Endothelial cell of umbilical vein (primary cell): ENCODE measurements at regions not wholly inside any gene's neighbourhood (a gene's known extent, or its start where the extent isn't known, plus 50 kb on each side); places are given as distances from the start of the nearest gene placed in this dataset.

Experiments used
- BruUV-seq: library from RNA; stranded (reverse); fragments of 400-500 nt; replicated peaks from 2 replicates; lab custom pipeline; 2021; lab: Mats Ljungman, UMichigan
- CTCF ChIA-PET: fragments of 300-600, 350-600 bp; sonication (Branson Sonifier 250); formaldehyde crosslinking; loops from one replicate; lab custom pipeline; 2021; ENCODE audit warnings: antibody characterized with exemption, inconsistent platforms; lab: Charles Lee
- POLR2A ChIA-PET: fragments of 300-600, 350-600 bp; sonication (Branson Sonifier 250); formaldehyde crosslinking; loops from one replicate; lab custom pipeline; 2021; ENCODE audit warnings: antibody characterized with exemption, inconsistent platforms; lab: Charles Lee
- DNase-seq: peaks from one replicate; pipeline ENCODE4 v3.0.0-alpha.2; 2011; ENCODE audit warnings: low read depth, low spot score
- FAIRE-seq: peaks from 2 replicates; lab custom pipeline; 2011; peaks lifted over from hg19 to GRCh38; lab: Jason Lieb, UNC
- H2AFZ ChIP-seq: 2 replicates; pipeline ENCODE4 v1.6.0; 2012; ENCODE audit warnings: low read depth, low read length, control low read depth, inconsistent platforms
- H3K27ac ChIP-seq: 2 replicates; pipeline ENCODE4 v1.5.1; 2011; ENCODE audit warnings: low read depth, mild to moderate bottlenecking, control low read depth, low read length, moderate library complexity; ENCODE audit not compliant: insufficient read depth
- H3K27me3 ChIP-seq, 2 experiments: 2 replicates each; pipeline versions ENCODE4 v1.6.0 to v1.6.1; 2011; ENCODE audit warnings: low read length in 2 of 2, mixed read lengths in 1 of 2; ENCODE audit not compliant: control insufficient read depth in 2 of 2, insufficient read depth in 2 of 2
- H3K36me3 ChIP-seq, 2 experiments: 2 replicates in 1 of 2; 3 replicates in 1 of 2; pipeline ENCODE4 v1.5.1; 2011; ENCODE audit warnings: low read length in 2 of 2, mild to moderate bottlenecking in 1 of 2, moderate library complexity in 1 of 2; ENCODE audit not compliant: control insufficient read depth in 2 of 2, insufficient read depth in 2 of 2; ENCODE audit errors: extremely low read depth in 1 of 2
- H3K4me1 ChIP-seq: 3 replicates; pipeline ENCODE4 v1.5.1; 2011; ENCODE audit warnings: mild to moderate bottlenecking, low read length; ENCODE audit not compliant: control insufficient read depth, insufficient read depth; ENCODE audit errors: extremely low read depth
- H3K4me2 ChIP-seq: 2 replicates; pipeline ENCODE4 v1.6.1; 2011; ENCODE audit warnings: low read length, control low read depth, mixed read lengths; ENCODE audit not compliant: insufficient read depth
- H3K4me3 ChIP-seq, 3 experiments: fragments of 200-600 bp in 1 of 3; sonication (generic), shearing (Covaris generic) in 1 of 3; replicated peaks in 1 of 3; 2 replicates each; pipeline ENCODE4 v1.5.1; 2011 to 2016; ENCODE audit warnings: control low read depth in 3 of 3, low read length in 3 of 3, mild to moderate bottlenecking in 2 of 3, inconsistent platforms in 1 of 3, low read depth in 1 of 3, moderate library complexity in 1 of 3; ENCODE audit not compliant: insufficient read depth in 1 of 3
- H3K79me2 ChIP-seq: 2 replicates; pipeline ENCODE4 v1.6.0; 2012; ENCODE audit warnings: low read length, inconsistent platforms; ENCODE audit not compliant: control insufficient read depth, insufficient read depth
- H3K9ac ChIP-seq: replicated peaks from 2 replicates; pipeline ENCODE3; 2011; ENCODE audit warnings: low read length, control low read depth; ENCODE audit not compliant: insufficient read depth; ENCODE audit errors: extremely low read depth
- H3K9me1 ChIP-seq: replicated peaks from 3 replicates; pipeline ENCODE4 v1.6.0; 2011; ENCODE audit warnings: mild to moderate bottlenecking, low read length; ENCODE audit not compliant: control insufficient read depth, insufficient read depth; ENCODE audit errors: extremely low read depth
- H3K9me3 ChIP-seq: replicated peaks from 2 replicates; pipeline ENCODE4 v1.5.1; 2012; ENCODE audit warnings: low read length, inconsistent platforms; ENCODE audit not compliant: control insufficient read depth, insufficient read depth
- H4K20me1 ChIP-seq: replicated peaks from 2 replicates; pipeline ENCODE3; 2011; ENCODE audit warnings: mild to moderate bottlenecking, low read length; ENCODE audit not compliant: control insufficient read depth, insufficient read depth; ENCODE audit errors: extremely low read depth
- CTCF ChIP-seq, 2 donors: IDR thresholded peaks; 1 replicate in 1 of 2; 2 replicates in 1 of 2; pipeline ENCODE4 v1.5.1; 2011; ENCODE audit warnings: low read length in 2 of 2, mild to moderate bottlenecking in 2 of 2, moderate library complexity in 2 of 2, control low read depth in 1 of 2, inconsistent platforms in 1 of 2, low read depth in 1 of 2; ENCODE audit not compliant: insufficient read depth in 1 of 2; ENCODE audit errors: extremely low read depth in 1 of 2
- EZH2 ChIP-seq: IDR thresholded peaks from 2 replicates; pipeline ENCODE4 v1.6.1; 2012; ENCODE audit warnings: borderline replicate concordance, low read depth, mild to moderate bottlenecking, moderate library complexity, low read length, inconsistent platforms; ENCODE audit not compliant: severe bottlenecking
- FOS ChIP-seq: IDR thresholded peaks from 2 replicates; pipeline ENCODE4 v1.6.1; 2011; ENCODE audit warnings: mild to moderate bottlenecking, low read length, moderate library complexity, borderline replicate concordance; ENCODE audit not compliant: insufficient read depth
- GATA2 ChIP-seq: IDR thresholded peaks from 2 replicates; pipeline ENCODE4 v1.7.0; 2011; ENCODE audit warnings: low read depth, mild to moderate bottlenecking, moderate library complexity, mixed read lengths, low read length; ENCODE audit not compliant: insufficient read length, insufficient read depth
- JUN ChIP-seq: IDR thresholded peaks from 2 replicates; pipeline ENCODE4 v1.6.1; 2011; ENCODE audit warnings: borderline replicate concordance, low read depth; ENCODE audit not compliant: insufficient read length, insufficient read depth
- MAX ChIP-seq: IDR thresholded peaks from 2 replicates; pipeline ENCODE4 v1.6.1; 2011; ENCODE audit not compliant: insufficient read depth, insufficient read length
- MYC ChIP-seq: IDR thresholded peaks from one replicate; pipeline ENCODE4 v1.6.1; 2011; ENCODE audit warnings: mild to moderate bottlenecking, low read depth, low read length
- POLR2A ChIP-seq: IDR thresholded peaks from 2 replicates; pipeline ENCODE4 v1.6.1; 2012; ENCODE audit warnings: low read depth, mild to moderate bottlenecking, control low read depth, low read length
- POLR2AphosphoS5 ChIP-seq: IDR thresholded peaks from 2 replicates; pipeline ENCODE4 v1.6.1; 2012; ENCODE audit warnings: low read depth, mild to moderate bottlenecking, control low read depth, low read length, moderate library complexity; ENCODE audit not compliant: insufficient read depth
- dilution Hi-C: fragments of 300-500 bp; cut with MboI; formaldehyde crosslinking; loops from one replicate; pipeline ENCODE4 v1.15.0; 2019; ENCODE audit warnings: low sequenced_read_pairs; ENCODE audit not compliant: extremely low pct_ligation_motif_present
- intact Hi-C: fragments of 100-400 bp; cut with micrococcal nuclease; formaldehyde crosslinking; loops from one replicate; pipeline ENCODE4 v1.10.0; 2022

GRCh38 chr1:47684964-47685762 lies 247.3 kb downstream of the FOXD2 start:
- ChIA-PET POLR2A (no interaction called here), CTCF (interaction anchor here (1.1 to 1.5 kb wide), 5 partner anchors 11 to 248 kb away, joined by 3 to 5 read pairs (median 4); partner anchors contain the start of gene FOXD2)
- H2AFZ ChIP-seq: no peak overlapping the region
- no peak overlapping the region for H3K4me3 ChIP-seq
- H4K20me1 ChIP-seq: no peaks in the 10 kb centered on the region
- H3K79me2 ChIP-seq: no peaks in the 10 kb centered on the region
- BruUV-seq: no TSS peak
- intact Hi-C loops: no loop called here
- H3K4me1 ChIP-seq: no peaks in the 10 kb centered on the region
- no peak overlapping the region for H3K4me2 ChIP-seq
- H3K27me3 ChIP-seq: peaks cover 2 to 6% of the 10 kb centered on the region in 2 experiments
- dilution Hi-C loops: loop anchor here (25.0 kb wide), 1 partner anchor 223 kb away; no protein-coding TSS in a partner anchor
- no peak overlapping the region for H3K9ac ChIP-seq
- no peaks in the 10 kb centered on the region for H3K9me1 ChIP-seq
- FAIRE-seq (no peak), DNase-seq (peak; percentile 21)
- no peak overlapping the region for H3K27ac ChIP-seq
- H3K36me3 ChIP-seq: no peaks in the 10 kb centered on the region
- H3K9me3 ChIP-seq: no peaks in the 10 kb centered on the region
- TF ChIP-seq POLR2AphosphoS5 (no peak), MAX (no peak), CTCF (IDR thresholded peaks at IDR 0.05; ENCODE audit: extremely low read depth in 1 of 2, insufficient read depth in 1 of 2, low read depth in 1 of 2, low read length in 2 of 2) (no peak), FOS (no peak), GATA2 (no peak), JUN (no peak), EZH2 (no peak), POLR2A (no peak), MYC (no peak)
